ACC112 (cell line): ENCODE measurements at regions not wholly inside any gene's neighbourhood (a gene's known extent, or its start where the extent isn't known, plus 50 kb on each side); places are given as distances from the start of the nearest gene placed in this dataset.

Source experiments
- H2AFZ ChIP-seq: fragments of 200-600 bp; sonication (generic); one replicate; pipeline ENCODE4 v1.6.0; 2017; ENCODE audit warnings: antibody characterized with exemption, low read length; ENCODE audit not compliant: unreplicated experiment
- H3K27ac ChIP-seq: fragments of 200-600 bp; sonication (generic); 2 replicates; pipeline ENCODE4 v1.5.1; 2014; ENCODE audit warnings: low read depth, mild to moderate bottlenecking, antibody characterized with exemption, low read length, moderate library complexity
- H3K27me3 ChIP-seq: fragments of 200-600 bp; sonication (generic); 2 replicates; pipeline ENCODE4 v1.6.1; 2014; ENCODE audit warnings: mild to moderate bottlenecking, antibody characterized with exemption, low read length, moderate library complexity, mixed read lengths; ENCODE audit not compliant: insufficient read depth
- H3K36me3 ChIP-seq: fragments of 200-600 bp; sonication (generic); 2 replicates; pipeline ENCODE4 v1.6.1; 2016; ENCODE audit warnings: mild to moderate bottlenecking, antibody characterized with exemption, low read length, moderate library complexity, mixed read lengths; ENCODE audit not compliant: insufficient read depth
- H3K4me1 ChIP-seq: fragments of 200-600 bp; sonication (generic); one replicate; pipeline ENCODE4 v1.6.1; 2016; ENCODE audit warnings: low read length, mixed read lengths; ENCODE audit not compliant: insufficient read depth, unreplicated experiment, control insufficient read depth
- H3K4me3 ChIP-seq: fragments of 200-600 bp; sonication (generic); 2 replicates; pipeline ENCODE4 v1.5.1; 2014; ENCODE audit warnings: mild to moderate bottlenecking, low read depth, low read length
- H3K79me2 ChIP-seq: fragments of 200-600 bp; sonication (generic); one replicate; pipeline ENCODE4 v1.6.0; 2016; ENCODE audit warnings: low read length; ENCODE audit not compliant: control insufficient read depth, unreplicated experiment, insufficient read depth

DNA sequence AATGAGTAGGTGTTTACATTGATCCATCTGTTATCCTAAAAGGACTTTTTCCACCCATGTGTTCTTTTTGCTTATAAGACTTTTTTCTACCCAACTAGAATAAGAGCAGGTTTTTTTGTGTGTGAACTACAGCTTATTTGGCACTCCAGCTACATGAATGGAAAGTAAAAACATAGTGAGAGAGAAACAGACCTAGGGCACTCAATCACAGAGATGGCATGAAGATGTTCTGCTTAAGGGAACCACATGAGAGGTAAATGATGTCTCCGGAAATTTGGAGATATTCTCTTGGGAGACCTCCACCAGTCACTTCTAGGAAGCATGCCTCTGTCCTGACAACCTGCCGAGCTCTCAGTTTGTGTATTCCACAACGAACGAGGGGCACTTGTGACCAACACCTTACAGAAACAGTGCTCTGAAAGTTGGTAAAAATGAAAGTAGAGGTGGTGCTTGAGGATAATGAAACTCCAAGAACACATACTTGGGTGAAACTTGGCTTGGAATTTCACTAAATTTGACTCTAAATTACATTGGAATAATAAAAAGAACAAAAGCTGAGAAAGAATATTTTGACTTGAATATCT lies 788.4 kb upstream of the GALNTL6 start:
- Histone ChIP-seq H3K4me1 (no peaks in the 10 kb centered on the region), H3K27ac (no peak overlapping the region), H3K79me2 (no peaks in the 10 kb centered on the region), H3K27me3 (no peaks in the 10 kb centered on the region), H2AFZ (no peak overlapping the region), H3K4me3 (no peak overlapping the region), H3K36me3 (no peaks in the 10 kb centered on the region)

DNA sequence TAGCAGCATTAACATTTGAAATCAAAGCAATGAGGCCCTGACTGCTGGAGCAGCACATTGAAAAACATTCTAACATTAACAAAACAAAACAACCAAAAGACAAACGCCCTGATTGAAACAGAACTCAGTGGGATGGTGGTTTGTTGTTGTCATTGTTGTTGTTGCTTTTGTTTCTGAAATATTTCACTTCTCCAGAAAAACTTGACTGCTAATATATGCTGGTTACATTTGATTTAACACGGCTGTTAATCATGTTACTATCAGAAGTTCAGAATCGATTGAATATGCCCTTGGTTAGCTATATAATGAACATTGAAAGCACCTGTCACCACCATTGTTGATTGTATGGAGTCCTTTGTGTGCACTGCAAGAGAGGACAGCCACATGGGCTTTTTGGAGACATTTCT lies 790.4 kb upstream of the GALNTL6 start:
- Histone ChIP-seq H2AFZ (no peak overlapping the region), H3K27ac (no peak overlapping the region), H3K79me2 (no peaks in the 10 kb centered on the region), H3K4me1 (no peaks in the 10 kb centered on the region), H3K36me3 (no peaks in the 10 kb centered on the region), H3K4me3 (no peak overlapping the region), H3K27me3 (no peaks in the 10 kb centered on the region)

DNA sequence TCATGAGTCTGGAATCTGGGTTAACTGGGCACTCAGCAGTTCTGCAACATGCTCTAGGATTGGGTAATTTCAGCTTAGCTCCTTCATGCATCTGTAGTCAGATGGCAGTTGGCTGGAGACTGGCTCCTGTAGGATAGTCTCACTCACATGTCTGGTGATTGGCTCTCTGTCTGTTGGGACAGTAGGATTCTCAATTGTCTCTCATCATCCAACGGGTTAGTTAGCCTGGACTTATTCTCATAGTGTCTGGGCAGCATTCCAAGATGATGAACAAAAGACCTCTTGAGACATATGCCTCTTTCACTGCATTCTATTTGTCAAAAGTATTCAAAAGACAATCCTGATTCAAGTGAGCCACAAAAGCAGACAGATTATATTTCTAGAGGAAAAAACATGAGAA lies 795.6 kb upstream of the GALNTL6 start:
- no peak overlapping the region for H3K4me3 ChIP-seq
- H3K27me3 ChIP-seq = no peaks in the 10 kb centered on the region
- no peaks in the 10 kb centered on the region for H3K4me1 ChIP-seq
- H3K79me2 ChIP-seq = no peaks in the 10 kb centered on the region
- no peak overlapping the region for H3K27ac ChIP-seq
- H2AFZ ChIP-seq = no peak overlapping the region
- no peaks in the 10 kb centered on the region for H3K36me3 ChIP-seq

DNA sequence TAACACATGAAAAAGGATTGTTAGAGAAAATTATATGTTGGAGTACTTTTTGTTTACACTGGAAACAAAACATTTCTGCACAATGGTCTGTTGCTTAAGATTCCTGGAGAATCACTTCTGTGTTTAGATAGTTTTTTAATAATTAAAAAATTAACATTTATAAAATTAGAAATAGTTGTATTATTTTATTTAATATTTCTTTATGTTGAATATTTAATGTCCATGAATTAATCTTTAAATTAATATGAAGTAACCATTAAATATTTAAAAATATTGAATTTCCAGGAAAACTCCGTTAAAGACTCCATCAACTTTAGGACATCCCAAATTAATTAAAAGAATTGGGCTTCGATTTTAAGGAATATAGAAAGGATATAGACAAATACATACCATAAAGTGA lies 797.1 kb upstream of the GALNTL6 start:
- no peak overlapping the region for H2AFZ ChIP-seq
- no peaks in the 10 kb centered on the region for H3K36me3 ChIP-seq
- no peaks in the 10 kb centered on the region for H3K79me2 ChIP-seq
- H3K4me1 ChIP-seq = no peaks in the 10 kb centered on the region
- no peak overlapping the region for H3K27ac ChIP-seq
- H3K27me3 ChIP-seq = no peaks in the 10 kb centered on the region
- no peak overlapping the region for H3K4me3 ChIP-seq

DNA sequence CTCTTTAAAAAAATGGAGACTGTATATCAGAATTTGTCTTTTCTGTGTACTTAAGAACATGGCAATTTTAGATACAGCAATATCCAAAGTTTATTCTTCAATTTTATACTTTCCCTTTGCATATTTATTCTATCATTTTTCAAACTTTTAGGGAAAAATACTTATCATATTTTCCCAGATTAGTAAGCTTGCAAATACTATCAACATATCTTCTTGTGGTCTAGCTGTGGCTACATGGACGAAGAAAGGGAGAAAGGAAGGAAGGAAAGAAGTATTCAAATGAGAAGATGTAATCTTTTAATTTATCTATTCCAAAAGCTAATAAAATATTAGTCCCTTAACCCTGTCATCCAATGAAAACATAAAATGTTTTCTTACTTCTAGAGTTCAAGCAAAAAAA lies 797.8 kb upstream of the GALNTL6 start:
- Histone ChIP-seq H3K4me3 (no peak overlapping the region), H2AFZ (no peak overlapping the region), H3K27me3 (no peaks in the 10 kb centered on the region), H3K36me3 (no peaks in the 10 kb centered on the region), H3K27ac (no peak overlapping the region), H3K79me2 (no peaks in the 10 kb centered on the region), H3K4me1 (no peaks in the 10 kb centered on the region)

DNA sequence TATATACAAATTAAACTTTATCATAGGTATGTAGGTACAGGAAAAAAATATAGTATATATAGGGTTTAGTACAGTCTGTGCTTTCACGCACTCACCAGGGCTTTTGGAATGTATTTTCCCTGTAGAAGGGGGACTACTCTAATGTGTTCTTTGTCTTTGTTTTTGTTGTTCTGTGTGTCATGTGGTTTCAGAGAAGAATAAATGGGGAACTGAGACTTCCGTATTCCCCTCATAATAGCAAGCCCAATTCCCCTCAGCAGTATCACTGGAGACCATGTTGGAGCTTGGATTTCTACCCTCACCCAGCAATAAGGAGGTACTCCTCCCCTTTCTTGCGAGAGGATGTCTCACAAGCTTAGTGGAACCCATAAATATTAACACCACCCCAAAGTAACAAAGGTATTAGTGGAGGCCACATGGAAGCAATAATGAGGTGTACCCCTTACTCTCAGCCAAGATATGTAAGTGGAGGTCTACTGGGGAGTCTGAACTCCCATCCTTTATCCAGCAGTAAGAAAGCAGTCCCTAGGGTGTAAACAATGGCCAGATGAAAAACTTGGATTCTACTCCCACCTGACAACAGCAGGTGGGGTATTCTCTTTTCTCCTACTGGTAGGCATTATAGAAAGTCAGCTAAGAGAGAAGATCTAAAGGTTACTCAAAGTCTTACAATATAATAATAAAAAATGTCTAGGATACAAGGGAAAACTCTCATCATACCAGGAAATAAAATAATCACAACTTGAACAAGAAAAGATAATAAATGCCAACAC lies 805.4 kb upstream of the GALNTL6 start:
- no peaks in the 10 kb centered on the region for H3K36me3 ChIP-seq
- H2AFZ ChIP-seq = no peak overlapping the region
- H3K27me3 ChIP-seq = no peaks in the 10 kb centered on the region
- no peak overlapping the region for H3K4me3 ChIP-seq
- H3K4me1 ChIP-seq = no peaks in the 10 kb centered on the region
- H3K79me2 ChIP-seq = no peaks in the 10 kb centered on the region
- no peak overlapping the region for H3K27ac ChIP-seq

DNA sequence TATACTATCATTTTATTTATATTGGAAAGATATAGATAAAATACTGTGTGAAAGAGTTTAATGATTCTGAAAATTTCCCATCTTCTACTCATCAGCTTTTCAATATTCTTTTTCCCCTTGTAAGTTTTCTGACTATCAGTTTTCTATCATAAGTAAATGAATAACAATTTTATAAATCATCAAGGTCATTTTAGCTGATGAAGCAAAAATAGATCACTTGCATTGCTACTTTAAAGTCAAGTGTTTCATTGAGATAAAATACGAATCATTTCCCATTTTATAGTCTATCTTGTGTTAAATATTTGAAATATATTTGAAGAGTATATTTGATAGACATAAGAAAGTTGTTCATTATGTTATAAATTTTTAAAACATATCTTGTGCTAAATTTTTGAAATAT lies 811.0 kb upstream of the GALNTL6 start:
- H3K79me2 ChIP-seq = no peaks in the 10 kb centered on the region
- no peak overlapping the region for H3K4me3 ChIP-seq
- H3K4me1 ChIP-seq = no peaks in the 10 kb centered on the region
- H3K36me3 ChIP-seq = no peaks in the 10 kb centered on the region
- H3K27me3 ChIP-seq = no peaks in the 10 kb centered on the region
- H3K27ac ChIP-seq = no peak overlapping the region
- no peak overlapping the region for H2AFZ ChIP-seq

DNA sequence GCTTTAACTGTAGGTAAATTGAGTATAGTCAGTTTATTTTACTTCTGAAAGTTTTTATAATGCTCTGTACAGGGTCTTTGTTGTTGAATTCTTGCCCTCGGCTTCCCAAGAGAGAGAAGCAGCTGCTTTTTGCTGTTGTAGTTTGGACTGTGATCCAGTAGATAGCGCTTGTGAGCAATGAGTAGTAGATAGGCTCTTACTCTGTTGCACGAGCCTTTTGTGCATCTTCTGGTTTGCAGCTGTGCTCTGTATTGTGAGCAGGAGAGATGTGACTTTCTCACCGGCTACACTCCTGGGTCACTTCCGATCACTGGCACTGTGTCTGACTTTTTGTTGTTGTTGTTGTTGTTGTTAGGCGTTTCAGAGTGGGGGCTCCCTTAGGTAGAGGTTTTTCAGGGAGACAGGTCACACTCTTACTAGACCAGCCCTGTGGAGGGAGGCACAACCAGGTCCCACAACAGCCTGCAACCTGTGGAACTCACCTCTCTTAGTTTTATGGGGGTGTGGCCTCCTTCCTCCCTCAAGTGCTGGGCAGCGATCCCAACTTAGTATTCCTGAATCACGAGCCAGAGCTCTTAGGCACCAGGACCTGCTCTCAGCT lies 822.1 kb upstream of the GALNTL6 start:
- H3K27ac ChIP-seq = no peak overlapping the region
- no peaks in the 10 kb centered on the region for H3K27me3 ChIP-seq
- H3K79me2 ChIP-seq = no peaks in the 10 kb centered on the region
- H3K36me3 ChIP-seq = no peaks in the 10 kb centered on the region
- no peak overlapping the region for H3K4me3 ChIP-seq
- no peak overlapping the region for H2AFZ ChIP-seq
- H3K4me1 ChIP-seq = no peaks in the 10 kb centered on the region

DNA sequence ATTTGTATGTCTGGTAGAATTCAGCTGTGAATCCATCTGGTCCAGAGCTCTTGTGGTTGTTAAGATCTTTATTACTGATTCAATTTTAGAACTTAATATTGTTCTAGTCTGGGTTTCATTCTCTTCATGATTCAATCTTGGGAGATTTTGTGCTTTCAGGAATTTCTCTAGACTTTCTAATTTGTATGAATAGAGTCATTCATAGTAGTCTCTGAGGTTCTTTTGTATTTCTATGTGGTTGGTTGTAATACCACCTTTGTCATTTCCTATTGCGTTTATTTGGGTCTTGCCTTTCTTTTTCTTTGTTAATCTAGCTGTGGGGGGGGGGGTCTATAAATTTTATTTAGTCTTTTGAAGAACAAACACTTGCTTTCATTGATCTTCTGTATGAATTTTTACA lies 824.8 kb upstream of the GALNTL6 start:
- no peaks in the 10 kb centered on the region for H3K27me3 ChIP-seq
- H3K27ac ChIP-seq = no peak overlapping the region
- H3K4me1 ChIP-seq = no peaks in the 10 kb centered on the region
- H3K36me3 ChIP-seq = no peaks in the 10 kb centered on the region
- H3K79me2 ChIP-seq = no peaks in the 10 kb centered on the region
- H2AFZ ChIP-seq = no peak overlapping the region
- H3K4me3 ChIP-seq = no peak overlapping the region

DNA sequence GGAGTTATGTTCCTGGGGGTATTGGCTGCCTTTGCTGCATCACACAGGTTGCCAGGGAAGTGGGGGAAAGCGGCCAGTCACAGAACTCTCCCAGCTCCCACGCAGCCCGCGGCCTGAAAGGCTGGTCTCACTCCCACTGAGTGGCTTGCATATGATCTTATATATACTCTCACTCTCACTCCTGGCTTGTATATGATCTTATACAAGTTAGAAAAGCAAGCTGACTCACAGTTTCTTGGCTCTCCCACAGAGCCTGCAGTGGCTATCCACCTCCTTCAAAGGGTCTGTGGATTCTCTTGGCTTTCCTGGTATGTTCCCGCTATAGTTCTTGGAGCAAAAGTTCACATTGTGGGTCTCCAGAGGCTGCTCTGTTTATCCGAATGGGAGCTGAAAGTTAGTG lies 833.5 kb upstream of the GALNTL6 start:
- H2AFZ ChIP-seq = no peak overlapping the region
- no peak overlapping the region for H3K27ac ChIP-seq
- no peaks in the 10 kb centered on the region for H3K79me2 ChIP-seq
- H3K36me3 ChIP-seq = no peaks in the 10 kb centered on the region
- H3K27me3 ChIP-seq = no peaks in the 10 kb centered on the region
- no peak overlapping the region for H3K4me3 ChIP-seq
- no peaks in the 10 kb centered on the region for H3K4me1 ChIP-seq

DNA sequence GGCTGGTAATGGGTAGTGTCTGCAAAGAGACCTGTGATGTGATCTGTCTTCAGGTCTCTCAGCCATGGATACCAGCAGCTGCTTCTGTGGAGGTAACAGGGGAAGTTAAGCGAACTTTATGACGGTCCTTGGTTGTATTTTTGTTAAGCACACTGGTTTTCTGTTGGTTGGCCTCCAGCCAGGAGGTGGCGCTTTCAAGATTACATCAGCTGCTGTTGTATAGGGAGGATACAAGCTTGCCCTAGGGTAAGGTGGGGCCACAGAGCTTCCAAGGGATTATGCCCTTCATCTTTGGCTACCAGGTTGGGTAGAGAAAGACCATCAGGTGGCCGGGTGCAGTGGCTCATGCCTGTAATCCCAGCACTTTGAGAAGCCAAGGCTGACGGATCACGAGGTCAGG lies 834.2 kb upstream of the GALNTL6 start:
- no peaks in the 10 kb centered on the region for H3K36me3 ChIP-seq
- H3K27ac ChIP-seq = no peak overlapping the region
- H3K4me3 ChIP-seq = no peak overlapping the region
- no peaks in the 10 kb centered on the region for H3K79me2 ChIP-seq
- no peaks in the 10 kb centered on the region for H3K27me3 ChIP-seq
- no peaks in the 10 kb centered on the region for H3K4me1 ChIP-seq
- no peak overlapping the region for H2AFZ ChIP-seq
